Neural crest cell (in vitro differentiated cells): ENCODE measurements at regions not wholly inside any gene's neighbourhood (a gene's known extent, or its start where the extent isn't known, plus 50 kb on each side); places are given as distances from the start of the nearest gene placed in this dataset.

Experiments
- DNase-seq: peaks from one replicate; pipeline ENCODE4 v3.0.0; 2021; ENCODE audit warnings: low read depth, mixed read lengths, low spot score
- H3K27ac Mint-ChIP-seq: one replicate; pipeline ENCODE4 v1.8.0; 2021; ENCODE audit warnings: mild to moderate bottlenecking, mixed read lengths; ENCODE audit not compliant: unreplicated experiment
- H3K27me3 Mint-ChIP-seq: 2 replicates; pipeline ENCODE4 v1.8.0; 2021; ENCODE audit warnings: low read depth, mild to moderate bottlenecking, mixed read lengths
- H3K36me3 Mint-ChIP-seq: 2 replicates; pipeline ENCODE4 v1.8.0; 2021; ENCODE audit warnings: low read depth, mild to moderate bottlenecking, mixed read lengths
- H3K4me1 Mint-ChIP-seq: 2 replicates; pipeline ENCODE4 v1.8.0; 2021; ENCODE audit warnings: mixed read lengths
- H3K4me3 Mint-ChIP-seq: one replicate; pipeline ENCODE4 v1.8.0; 2021; ENCODE audit warnings: mild to moderate bottlenecking, mixed read lengths
- H3K9me3 Mint-ChIP-seq: 2 replicates; pipeline ENCODE4 v1.8.0; 2021; ENCODE audit warnings: mixed read lengths
- TF ChIP-seq, protein P1 (sequence below): fragments of 200-600 bp; sonication (generic); conservative IDR thresholded peaks from 2 replicates; pipeline ENCODE4 v1.5.0; 2021; ENCODE audit warnings: antibody characterized with exemption, mild to moderate bottlenecking

GRCh38 chr1:90134175-90134955 lies 139.5 kb downstream of the ZNF326 start:
- Mint-ChIP-seq H3K9me3 (peaks cover 4% of the 10 kb centered on the region), H3K4me3 (no peak overlapping the region), H3K27ac (no peak overlapping the region), H3K4me1 (no peaks in the 10 kb centered on the region), H3K36me3 (peaks cover 3% of the 10 kb centered on the region), H3K27me3 (peaks cover 26% of the 10 kb centered on the region)
- TF ChIP-seq, protein P1, sequence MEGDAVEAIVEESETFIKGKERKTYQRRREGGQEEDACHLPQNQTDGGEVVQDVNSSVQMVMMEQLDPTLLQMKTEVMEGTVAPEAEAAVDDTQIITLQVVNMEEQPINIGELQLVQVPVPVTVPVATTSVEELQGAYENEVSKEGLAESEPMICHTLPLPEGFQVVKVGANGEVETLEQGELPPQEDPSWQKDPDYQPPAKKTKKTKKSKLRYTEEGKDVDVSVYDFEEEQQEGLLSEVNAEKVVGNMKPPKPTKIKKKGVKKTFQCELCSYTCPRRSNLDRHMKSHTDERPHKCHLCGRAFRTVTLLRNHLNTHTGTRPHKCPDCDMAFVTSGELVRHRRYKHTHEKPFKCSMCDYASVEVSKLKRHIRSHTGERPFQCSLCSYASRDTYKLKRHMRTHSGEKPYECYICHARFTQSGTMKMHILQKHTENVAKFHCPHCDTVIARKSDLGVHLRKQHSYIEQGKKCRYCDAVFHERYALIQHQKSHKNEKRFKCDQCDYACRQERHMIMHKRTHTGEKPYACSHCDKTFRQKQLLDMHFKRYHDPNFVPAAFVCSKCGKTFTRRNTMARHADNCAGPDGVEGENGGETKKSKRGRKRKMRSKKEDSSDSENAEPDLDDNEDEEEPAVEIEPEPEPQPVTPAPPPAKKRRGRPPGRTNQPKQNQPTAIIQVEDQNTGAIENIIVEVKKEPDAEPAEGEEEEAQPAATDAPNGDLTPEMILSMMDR: no peak
- DNase-seq: no peak

- Mint-ChIP-seq H3K9me3 (peaks cover 4% of the 10 kb centered on the region), H3K4me3 (no peak overlapping the region), H3K27ac (no peak overlapping the region), H3K36me3 (peaks cover 3% of the 10 kb centered on the region), H3K4me1 (no peaks in the 10 kb centered on the region), H3K27me3 (peaks cover 28% of the 10 kb centered on the region)
- DNase-seq: peak; percentile 29
- TF ChIP-seq, protein P1: peak; percentile 67
These were observed 138.2 kb downstream of the ZNF326 start for GRCh38 chr1:90133133-90133532.

DNA sequence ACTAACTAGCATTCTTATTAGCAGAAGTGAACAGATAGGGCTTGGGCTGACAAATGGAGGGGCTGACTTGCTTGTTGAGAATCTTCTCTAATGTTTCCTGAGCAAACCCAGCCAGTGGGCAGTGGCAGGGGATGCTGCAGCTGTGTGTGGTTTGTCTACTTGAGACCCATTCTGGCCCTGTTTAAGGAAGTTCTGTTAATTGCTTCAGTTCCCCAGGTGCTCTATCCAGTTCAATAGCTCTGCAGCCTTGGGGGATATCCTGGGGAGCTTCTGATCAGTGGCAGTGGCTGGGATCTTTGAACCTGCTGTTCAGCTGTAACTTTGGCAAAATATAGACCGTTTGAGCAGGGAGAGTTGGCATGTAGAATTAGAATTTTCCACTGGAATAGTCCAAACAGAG lies 137.4 kb downstream of the ZNF326 start:
- Mint-ChIP-seq H3K4me3 (no peak overlapping the region), H3K36me3 (peaks cover under 1% of the 10 kb centered on the region), H3K27me3 (peaks cover 28% of the 10 kb centered on the region), H3K9me3 (peaks cover 1% of the 10 kb centered on the region), H3K4me1 (no peaks in the 10 kb centered on the region), H3K27ac (no peak overlapping the region)
- no peak for DNase-seq
- TF ChIP-seq, protein P1: no peak

- DNase-seq: no peak
- TF ChIP-seq, protein P1: no peak
- Mint-ChIP-seq H3K9me3 (no peaks in the 10 kb centered on the region), H3K36me3 (no peaks in the 10 kb centered on the region), H3K4me1 (no peaks in the 10 kb centered on the region), H3K27me3 (peaks cover 26% of the 10 kb centered on the region), H3K27ac (no peak overlapping the region), H3K4me3 (no peak overlapping the region)
These were observed 132.5 kb downstream of the ZNF326 start for GRCh38 chr1:90127288-90127953.

DNA sequence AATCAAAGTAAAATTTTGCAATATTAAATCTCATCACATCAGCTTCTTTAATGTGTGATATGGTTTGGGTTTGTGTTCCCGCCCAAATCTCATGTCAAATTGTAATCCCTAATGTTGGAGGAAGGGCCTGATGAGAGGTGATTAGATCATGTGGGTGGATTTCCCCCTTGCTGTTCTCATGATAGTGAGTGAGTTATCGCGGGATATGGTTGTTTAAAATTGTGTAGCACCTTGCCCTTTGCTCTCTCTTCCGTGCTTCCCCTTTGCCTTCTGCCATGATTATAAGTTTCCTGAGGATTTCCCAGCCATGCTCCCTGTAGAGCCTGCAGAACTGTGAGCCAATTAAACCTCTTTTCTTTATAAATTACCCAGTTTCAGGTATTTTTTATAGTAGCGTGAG lies 131.9 kb downstream of the ZNF326 start:
- H3K27me3 Mint-ChIP-seq: peaks cover 21% of the 10 kb centered on the region
- no peak for DNase-seq
- TF ChIP-seq, protein P1: no peak
- H3K36me3 Mint-ChIP-seq: no peaks in the 10 kb centered on the region
- H3K4me3 Mint-ChIP-seq: no peak overlapping the region
- no peak overlapping the region for H3K27ac Mint-ChIP-seq
- no peaks in the 10 kb centered on the region for H3K9me3 Mint-ChIP-seq
- H3K4me1 Mint-ChIP-seq: no peaks in the 10 kb centered on the region
